Coronary artery (tissue), 2 donors: ENCODE measurements at regions not wholly inside any gene's neighbourhood (a gene's known extent, or its start where the extent isn't known, plus 50 kb on each side); places are given as distances from the start of the nearest gene placed in this dataset.

Experiments used
- DNase-seq: peaks from one replicate; pipeline ENCODE4 v3.0.0-alpha.2; 2017; ENCODE audit warnings: low spot score
- H3K27ac ChIP-seq, 2 donors: fragments of 200-600 bp; sonication (generic); one replicate each; pipeline ENCODE4 v1.5.1; 2016 to 2019
- H3K4me3 ChIP-seq: fragments of 200-600 bp; sonication (generic); 2 replicates; pipeline ENCODE4 v1.5.1; 2016; ENCODE audit warnings: mild to moderate bottlenecking, moderate library complexity
- CTCF ChIP-seq: fragments of 200-600 bp; sonication (generic); IDR thresholded peaks from one replicate; pipeline ENCODE4 v1.5.1; 2019; ENCODE audit warnings: antibody characterized with exemption

- no peak overlapping the region for H3K27ac ChIP-seq
- no peak overlapping the region for H3K4me3 ChIP-seq
- no peak for DNase-seq
- no peak for TF ChIP-seq CTCF
Measured at GRCh38 chr10:31103112-31103511, 71.4 kb upstream of the ZNF438 start.

GRCh38 chr10:31112961-31113360 lies 81.3 kb upstream of the ZNF438 start:
- Histone ChIP-seq H3K4me3 (no peak overlapping the region), H3K27ac (no peak overlapping the region)
- TF ChIP-seq CTCF = no peak
- no peak for DNase-seq

GRCh38 chr10:31116226-31116625 lies 84.6 kb upstream of the ZNF438 start:
- H3K4me3 ChIP-seq = no peak overlapping the region
- TF ChIP-seq CTCF = no peak
- no peak for DNase-seq
- H3K27ac ChIP-seq = no peak overlapping the region

- H3K4me3 ChIP-seq = no peak overlapping the region
- no peak for TF ChIP-seq CTCF
- H3K27ac ChIP-seq = no peak overlapping the region
- no peak for DNase-seq
Measured at GRCh38 chr10:31118556-31118955, 86.9 kb upstream of the ZNF438 start.

- DNase-seq = no peak
- peak overlapping the region; percentile 5 for H3K4me3 ChIP-seq
- TF ChIP-seq CTCF = no peak
- H3K27ac ChIP-seq = peak overlapping the region; percentile 66 to 67
Measured at GRCh38 chr10:31120392-31120791, 88.7 kb upstream of the ZNF438 start.

- peak overlapping the region; percentile 66 to 67 for H3K27ac ChIP-seq
- no peak for TF ChIP-seq CTCF
- peak overlapping the region; percentile 37 for H3K4me3 ChIP-seq
- peak; percentile 43 for DNase-seq
Measured at GRCh38 chr10:31120961-31121685, 89.5 kb upstream of the ZNF438 start.
